ENCODE measurements at regions not wholly inside any gene's neighbourhood (a gene's known extent, or its start where the extent isn't known, plus 50 kb on each side); places are given as distances from the start of the nearest gene placed in this dataset.

GRCh38 chr21:24294171-24294570 lies 1313.1 kb downstream of the MRPL39 start:
- no peak for DNase-seq

- no peak for DNase-seq
Measured at GRCh38 chr21:24290151-24290833, 1317.0 kb downstream of the MRPL39 start.

GRCh38 chr21:24289539-24289938 lies 1317.7 kb downstream of the MRPL39 start:
- DNase-seq, result no peak

- DNase-seq, result no peak
Measured at GRCh38 chr21:24280596-24280995, 1326.7 kb downstream of the MRPL39 start.

GRCh38 chr21:24278711-24279110 lies 1328.6 kb downstream of the MRPL39 start:
- no peak for DNase-seq

- no peak for DNase-seq
Measured at GRCh38 chr21:24276204-24276603, 1331.1 kb downstream of the MRPL39 start.

- no peak for DNase-seq
Measured at GRCh38 chr21:24275616-24276015, 1331.7 kb downstream of the MRPL39 start.

GRCh38 chr21:24272521-24272938 lies 1334.8 kb downstream of the MRPL39 start:
- no peak for DNase-seq

- no peak for DNase-seq
Measured at GRCh38 chr21:24265987-24266386, 1341.3 kb downstream of the MRPL39 start.

GRCh38 chr21:24260751-24261150 lies 1346.5 kb downstream of the MRPL39 start:
- DNase-seq, result no peak

GRCh38 chr21:24259241-24259640 lies 1348.0 kb downstream of the MRPL39 start:
- DNase-seq, result no peak

GRCh38 chr21:24255591-24255990 lies 1351.7 kb downstream of the MRPL39 start:
- no peak for DNase-seq

GRCh38 chr21:24225431-24225830 lies 1381.8 kb downstream of the MRPL39 start:
- DNase-seq, result no peak

GRCh38 chr21:24224422-24224821 lies 1382.9 kb downstream of the MRPL39 start:
- no peak for DNase-seq

GRCh38 chr21:24223624-24224023 lies 1383.7 kb downstream of the MRPL39 start:
- DNase-seq, result no peak

GRCh38 chr21:24222676-24223075 lies 1384.6 kb downstream of the MRPL39 start:
- DNase-seq, result no peak

GRCh38 chr21:24220446-24220845 lies 1386.8 kb downstream of the MRPL39 start:
- no peak for DNase-seq

- DNase-seq, result no peak
Measured at GRCh38 chr21:24217151-24217550, 1390.1 kb downstream of the MRPL39 start.

GRCh38 chr21:24210130-24210529 lies 1397.2 kb downstream of the MRPL39 start:
- no peak for DNase-seq

GRCh38 chr21:24208562-24209260 lies 1398.6 kb downstream of the MRPL39 start:
- no peak for DNase-seq

GRCh38 chr21:24205319-24205718 lies 1402.0 kb downstream of the MRPL39 start:
- DNase-seq, result no peak

- no peak for DNase-seq
Measured at GRCh38 chr21:24204641-24205040, 1402.6 kb downstream of the MRPL39 start.

GRCh38 chr21:24200052-24200451 lies 1407.2 kb downstream of the MRPL39 start:
- no peak for DNase-seq

- no peak for DNase-seq
Measured at GRCh38 chr21:24197923-24198322, 1409.4 kb downstream of the MRPL39 start.
